ENCODE measurements at regions not wholly inside any gene's neighbourhood (a gene's known extent, or its start where the extent isn't known, plus 50 kb on each side); places are given as distances from the start of the nearest gene placed in this dataset.

GRCh38 chr13:84616864-84617263, 734.6 kb upstream of the SLITRK1 start:
- no peak for DNase-seq
- H3K4me1 ChIP-seq: no peaks in the 10 kb centered on the region
- H3K27ac ChIP-seq: no peak overlapping the region
- intact Hi-C loops (cut with DNase I; ENCODE audit: low total_unique reads): no loop called here
- TF ChIP-seq CTCF (IDR thresholded peaks at IDR 0.05 in 8 of 11, conservative IDR thresholded peaks at IDR 0.05 in 3 of 11) (no peak), POLR2A (IDR thresholded peaks at IDR 0.05) (no peak), POLR2AphosphoS5 (IDR thresholded peaks at IDR 0.05) (no peak)
- no peak overlapping the region for H3K4me3 ChIP-seq
- H3K9me3 ChIP-seq: no peaks in the 10 kb centered on the region
- H3K36me3 ChIP-seq: no peaks in the 10 kb centered on the region
- H3K27me3 ChIP-seq (replicated peaks in 1 of 7): no peaks in the 10 kb centered on the region

- Histone ChIP-seq H3K27ac (no peak overlapping the region), H3K36me3 (no peaks in the 10 kb centered on the region), H3K27me3 (replicated peaks in 1 of 7) (no peaks in the 10 kb centered on the region), H3K4me3 (no peak overlapping the region), H3K9me3 (no peaks in the 10 kb centered on the region), H3K4me1 (no peaks in the 10 kb centered on the region)
- 65 to 86% (median 76%) methylated on average over 1 of the region's 1 CpG for WGBS, 5 donors
- TF ChIP-seq POLR2AphosphoS5 (IDR thresholded peaks at IDR 0.05) (no peak), CTCF (IDR thresholded peaks at IDR 0.05 in 8 of 11, conservative IDR thresholded peaks at IDR 0.05 in 3 of 11) (no peak), POLR2A (IDR thresholded peaks at IDR 0.05) (no peak)
- intact Hi-C loops (cut with DNase I; ENCODE audit: low total_unique reads): no loop called here
- DNase-seq: no peak
Measured at GRCh38 chr13:84609716-84610115, 727.4 kb upstream of the SLITRK1 start.

GRCh38 chr13:84607261-84608013, 725.2 kb upstream of the SLITRK1 start:
- no peak for DNase-seq
- Histone ChIP-seq H3K27ac (no peak overlapping the region), H3K36me3 (no peaks in the 10 kb centered on the region), H3K9me3 (no peaks in the 10 kb centered on the region), H3K4me3 (no peak overlapping the region), H3K27me3 (replicated peaks in 1 of 7) (no peaks in the 10 kb centered on the region), H3K4me1 (no peaks in the 10 kb centered on the region)
- TF ChIP-seq POLR2AphosphoS5 (IDR thresholded peaks at IDR 0.05): no peak
- no peak for TF ChIP-seq CTCF (IDR thresholded peaks at IDR 0.05 in 8 of 11, conservative IDR thresholded peaks at IDR 0.05 in 3 of 11)
- TF ChIP-seq POLR2A (IDR thresholded peaks at IDR 0.05): no peak
- WGBS, 5 donors: 55 to 73% (median 66%) methylated on average over 5 of the region's 5 CpGs
- intact Hi-C loops (cut with DNase I; ENCODE audit: low total_unique reads): no loop called here

- DNase-seq: no peak
- Histone ChIP-seq H3K4me1 (no peaks in the 10 kb centered on the region), H3K36me3 (no peaks in the 10 kb centered on the region), H3K4me3 (no peak overlapping the region), H3K27me3 (replicated peaks in 1 of 7) (no peaks in the 10 kb centered on the region), H3K27ac (no peak overlapping the region), H3K9me3 (no peaks in the 10 kb centered on the region)
- TF ChIP-seq CTCF (IDR thresholded peaks at IDR 0.05 in 8 of 11, conservative IDR thresholded peaks at IDR 0.05 in 3 of 11): no peak
- no peak for TF ChIP-seq POLR2A (IDR thresholded peaks at IDR 0.05)
- TF ChIP-seq POLR2AphosphoS5 (IDR thresholded peaks at IDR 0.05): no peak
- intact Hi-C loops (cut with DNase I; ENCODE audit: low total_unique reads): no loop called here
Measured at GRCh38 chr13:84606616-84607015, 724.3 kb upstream of the SLITRK1 start.
